ENCODE measurements at regions not wholly inside any gene's neighbourhood (a gene's known extent, or its start where the extent isn't known, plus 50 kb on each side); places are given as distances from the start of the nearest gene placed in this dataset.

DNA sequence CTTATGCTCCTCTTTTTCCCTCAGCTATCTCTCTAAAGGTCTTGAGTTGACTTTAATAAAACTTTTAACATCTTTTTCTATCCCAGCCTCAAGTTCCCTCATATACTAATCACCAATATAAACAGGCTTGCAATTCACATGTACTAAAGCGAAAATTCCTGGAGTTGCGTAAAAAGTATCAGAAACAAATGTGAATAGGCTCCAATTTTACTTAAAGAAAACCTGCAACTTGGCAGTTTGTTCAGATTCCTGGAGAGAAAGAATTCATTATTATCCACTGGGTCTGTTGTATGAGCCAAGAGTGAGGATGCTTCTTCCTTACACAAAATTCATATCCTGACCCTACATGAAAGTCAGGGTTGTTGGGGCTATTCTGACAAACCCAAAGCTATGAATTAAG is 384.2 kb downstream of the DTWD2 start:
- TF ChIP-seq, protein P1, sequence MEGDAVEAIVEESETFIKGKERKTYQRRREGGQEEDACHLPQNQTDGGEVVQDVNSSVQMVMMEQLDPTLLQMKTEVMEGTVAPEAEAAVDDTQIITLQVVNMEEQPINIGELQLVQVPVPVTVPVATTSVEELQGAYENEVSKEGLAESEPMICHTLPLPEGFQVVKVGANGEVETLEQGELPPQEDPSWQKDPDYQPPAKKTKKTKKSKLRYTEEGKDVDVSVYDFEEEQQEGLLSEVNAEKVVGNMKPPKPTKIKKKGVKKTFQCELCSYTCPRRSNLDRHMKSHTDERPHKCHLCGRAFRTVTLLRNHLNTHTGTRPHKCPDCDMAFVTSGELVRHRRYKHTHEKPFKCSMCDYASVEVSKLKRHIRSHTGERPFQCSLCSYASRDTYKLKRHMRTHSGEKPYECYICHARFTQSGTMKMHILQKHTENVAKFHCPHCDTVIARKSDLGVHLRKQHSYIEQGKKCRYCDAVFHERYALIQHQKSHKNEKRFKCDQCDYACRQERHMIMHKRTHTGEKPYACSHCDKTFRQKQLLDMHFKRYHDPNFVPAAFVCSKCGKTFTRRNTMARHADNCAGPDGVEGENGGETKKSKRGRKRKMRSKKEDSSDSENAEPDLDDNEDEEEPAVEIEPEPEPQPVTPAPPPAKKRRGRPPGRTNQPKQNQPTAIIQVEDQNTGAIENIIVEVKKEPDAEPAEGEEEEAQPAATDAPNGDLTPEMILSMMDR (IDR thresholded peaks at IDR 0.05; ENCODE audit: low read depth, low read length) = no peak
- no peak for TF ChIP-seq EZH2phosphoT487 (IDR thresholded peaks at IDR 0.05; ENCODE audit: low read depth)

All from OCI-LY3 (cell line).